ENCODE measurements at regions not wholly inside any gene's neighbourhood (a gene's known extent, or its start where the extent isn't known, plus 50 kb on each side); places are given as distances from the start of the nearest gene placed in this dataset.

DNA sequence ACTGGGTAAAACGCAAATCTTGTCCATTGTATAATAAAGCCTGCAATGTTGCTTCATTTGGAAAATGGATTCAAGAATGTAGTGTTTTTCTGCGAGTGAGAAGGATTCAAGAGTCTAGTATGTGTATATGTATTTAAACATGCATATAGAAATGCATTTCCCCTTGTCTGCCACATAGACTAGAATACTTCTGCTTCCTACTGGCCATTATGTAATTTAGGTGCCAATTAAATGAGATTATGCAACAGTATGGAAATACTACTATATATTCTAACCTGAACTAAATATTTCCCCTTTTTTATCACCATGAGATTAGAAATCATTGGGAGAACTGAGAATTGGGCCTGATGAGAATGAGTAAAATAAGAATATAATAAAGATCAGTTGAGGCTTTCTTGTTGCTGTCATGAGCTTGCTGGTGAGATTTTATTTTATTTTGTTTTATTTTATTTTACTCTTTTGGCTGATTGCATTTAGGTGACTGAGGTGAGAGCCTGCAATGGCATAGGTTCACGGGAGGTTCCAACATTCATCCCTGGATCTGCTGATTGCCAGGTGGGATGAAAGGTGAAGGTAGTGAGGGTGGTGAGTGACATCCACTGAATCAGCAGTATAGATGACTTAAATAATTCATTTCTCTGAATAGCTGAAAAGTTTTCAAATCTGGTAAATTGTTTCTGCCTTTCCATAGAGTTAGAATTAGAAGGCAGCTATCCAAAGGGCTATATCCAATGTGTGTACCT, 95.6 kb upstream of the SLC4A4 start:
- BruUV-seq (replicated peaks) = no TSS peak
- intact Hi-C loops (cut with micrococcal nuclease) = no loop called here
- FAIRE-seq (no peak), DNase-seq (ENCODE audit: low read depth, low spot score) (no peak)
- H3K9me3 ChIP-seq (replicated peaks; ENCODE audit: control insufficient read depth, insufficient read depth, low read length) = no peaks in the 10 kb centered on the region
- H3K9me1 ChIP-seq (replicated peaks; ENCODE audit: control insufficient read depth, extremely low read depth, insufficient read depth, low read length) = no peaks in the 10 kb centered on the region
- no peaks in the 10 kb centered on the region for H3K4me1 ChIP-seq (ENCODE audit: control insufficient read depth, extremely low read depth, insufficient read depth, low read length)
- dilution Hi-C loops (cut with MboI; ENCODE audit: extremely low pct_ligation_motif_present, low sequenced_read_pairs) = no loop called here
- H3K4me3 ChIP-seq (replicated peaks in 1 of 3; ENCODE audit: insufficient read depth in 1 of 3, low read depth in 1 of 3, low read length in 3 of 3) = no peak overlapping the region
- TF ChIP-seq MYC (IDR thresholded peaks at IDR 0.05; ENCODE audit: low read depth, low read length) (no peak), JUN (IDR thresholded peaks at IDR 0.05; ENCODE audit: borderline replicate concordance, insufficient read depth, insufficient read length, low read depth) (no peak)
- no peak overlapping the region for H3K27ac ChIP-seq (ENCODE audit: insufficient read depth, low read depth, low read length)
- no peak overlapping the region for H3K9ac ChIP-seq (replicated peaks; ENCODE audit: extremely low read depth, insufficient read depth, low read length)
- H2AFZ ChIP-seq (ENCODE audit: low read depth, low read length) = no peak overlapping the region
- no peak overlapping the region for H3K4me2 ChIP-seq (ENCODE audit: insufficient read depth, low read length)
- ChIA-PET CTCF (no interaction called here), POLR2A (no interaction called here)
- H3K36me3 ChIP-seq (ENCODE audit: control insufficient read depth in 2 of 2, extremely low read depth in 1 of 2, insufficient read depth in 2 of 2, low read length in 2 of 2) = no peaks in the 10 kb centered on the region
- H4K20me1 ChIP-seq (replicated peaks; ENCODE audit: control insufficient read depth, extremely low read depth, insufficient read depth, low read length) = no peaks in the 10 kb centered on the region
- H3K79me2 ChIP-seq (ENCODE audit: control insufficient read depth, insufficient read depth, low read length) = no peaks in the 10 kb centered on the region
- H3K27me3 ChIP-seq (ENCODE audit: control insufficient read depth in 2 of 2, insufficient read depth in 2 of 2, low read length in 2 of 2) = no peaks in the 10 kb centered on the region

DNA sequence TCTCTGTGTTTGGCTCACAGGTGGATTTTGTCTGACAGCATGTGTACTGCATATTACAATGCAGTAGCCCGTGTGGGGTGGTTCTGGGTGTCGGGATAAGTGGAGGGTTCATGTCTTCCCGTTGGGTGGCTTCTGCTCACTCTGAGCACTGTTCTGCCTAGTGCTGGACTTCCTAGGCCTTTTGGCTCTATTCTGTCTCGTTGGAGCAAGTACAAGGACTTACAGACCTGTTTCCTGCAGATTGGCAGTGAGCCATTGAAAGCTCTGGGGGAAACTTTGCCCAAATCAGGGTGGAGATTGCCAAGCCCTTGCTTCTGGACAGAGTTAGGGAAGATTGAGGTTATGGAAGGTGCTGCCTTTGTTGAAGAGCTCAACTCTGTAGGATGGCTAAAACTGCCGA, 91.1 kb upstream of the SLC4A4 start:
- H3K9me1 ChIP-seq (replicated peaks; ENCODE audit: control insufficient read depth, extremely low read depth, insufficient read depth, low read length) = no peaks in the 10 kb centered on the region
- H3K27me3 ChIP-seq (ENCODE audit: control insufficient read depth in 2 of 2, insufficient read depth in 2 of 2, low read length in 2 of 2) = no peaks in the 10 kb centered on the region
- BruUV-seq (replicated peaks) = no TSS peak
- FAIRE-seq = no peak
- no peaks in the 10 kb centered on the region for H4K20me1 ChIP-seq (replicated peaks; ENCODE audit: control insufficient read depth, extremely low read depth, insufficient read depth, low read length)
- no peak overlapping the region for H3K4me3 ChIP-seq (replicated peaks in 1 of 3; ENCODE audit: insufficient read depth in 1 of 3, low read depth in 1 of 3, low read length in 3 of 3)
- ChIA-PET CTCF (no interaction called here), POLR2A (no interaction called here)
- no peak overlapping the region for H2AFZ ChIP-seq (ENCODE audit: low read depth, low read length)
- no peaks in the 10 kb centered on the region for H3K36me3 ChIP-seq (ENCODE audit: control insufficient read depth in 2 of 2, extremely low read depth in 1 of 2, insufficient read depth in 2 of 2, low read length in 2 of 2)
- no peak overlapping the region for H3K27ac ChIP-seq (ENCODE audit: insufficient read depth, low read depth, low read length)
- intact Hi-C loops (cut with micrococcal nuclease) = no loop called here
- no peaks in the 10 kb centered on the region for H3K4me1 ChIP-seq (ENCODE audit: control insufficient read depth, extremely low read depth, insufficient read depth, low read length)
- H3K4me2 ChIP-seq (ENCODE audit: insufficient read depth, low read length) = no peak overlapping the region
- no peak overlapping the region for H3K9ac ChIP-seq (replicated peaks; ENCODE audit: extremely low read depth, insufficient read depth, low read length)
- H3K9me3 ChIP-seq (replicated peaks; ENCODE audit: control insufficient read depth, insufficient read depth, low read length) = no peaks in the 10 kb centered on the region
- dilution Hi-C loops (cut with MboI; ENCODE audit: extremely low pct_ligation_motif_present, low sequenced_read_pairs) = no loop called here
- DNase-seq (ENCODE audit: low read depth, low spot score) = no peak
- TF ChIP-seq MAX (IDR thresholded peaks at IDR 0.05; ENCODE audit: insufficient read depth, insufficient read length) (no peak), JUN (IDR thresholded peaks at IDR 0.05; ENCODE audit: borderline replicate concordance, insufficient read depth, insufficient read length, low read depth) (no peak)
- no peaks in the 10 kb centered on the region for H3K79me2 ChIP-seq (ENCODE audit: control insufficient read depth, insufficient read depth, low read length)

All from endothelial cell of umbilical vein (primary cell).